Transverse colon (tissue), 3 donors: ENCODE measurements at regions not wholly inside any gene's neighbourhood (a gene's known extent, or its start where the extent isn't known, plus 50 kb on each side); places are given as distances from the start of the nearest gene placed in this dataset.

Experiments used
- EP300 ChIP-seq: sonication (generic); formaldehyde crosslinking; IDR thresholded peaks from one replicate; pipeline ENCODE4 v1.6.1; 2017; ENCODE audit warnings: antibody characterized with exemption, low read depth
- TF ChIP-seq, protein P1 (sequence below), 5 experiments: fragments of 200-600 bp in 3 of 5; fragments of 450-650 bp in 2 of 5; sonication (generic) in 3 of 5; IDR thresholded peaks; 1 replicate in 2 of 5; 2 replicates in 3 of 5; pipeline ENCODE4 v1.5.1; 2016 to 2017; ENCODE audit warnings: antibody characterized with exemption in 5 of 5, inconsistent platforms in 3 of 5, mild to moderate bottlenecking in 2 of 5, moderate library complexity in 1 of 5

DNA sequence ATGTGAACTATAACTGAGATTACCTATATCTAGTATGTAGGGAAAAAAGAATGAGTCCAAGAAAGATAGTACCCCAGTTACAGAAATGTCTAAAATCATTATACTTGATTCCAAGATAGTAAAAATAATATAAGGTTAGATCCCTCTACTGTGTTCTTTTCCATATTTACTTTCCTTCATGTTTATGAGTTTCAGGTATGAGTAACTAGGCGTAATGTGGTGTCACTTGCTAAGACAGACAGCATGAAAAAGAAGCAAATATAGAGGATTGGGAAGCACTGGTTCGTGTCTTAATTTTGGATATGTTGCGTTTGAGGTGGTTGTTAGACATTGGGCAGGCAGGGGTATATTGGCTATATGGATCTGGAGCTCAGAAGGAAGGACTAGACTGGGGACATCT lies 168.1 kb upstream of the PFN2 start:
- TF ChIP-seq, protein P1, sequence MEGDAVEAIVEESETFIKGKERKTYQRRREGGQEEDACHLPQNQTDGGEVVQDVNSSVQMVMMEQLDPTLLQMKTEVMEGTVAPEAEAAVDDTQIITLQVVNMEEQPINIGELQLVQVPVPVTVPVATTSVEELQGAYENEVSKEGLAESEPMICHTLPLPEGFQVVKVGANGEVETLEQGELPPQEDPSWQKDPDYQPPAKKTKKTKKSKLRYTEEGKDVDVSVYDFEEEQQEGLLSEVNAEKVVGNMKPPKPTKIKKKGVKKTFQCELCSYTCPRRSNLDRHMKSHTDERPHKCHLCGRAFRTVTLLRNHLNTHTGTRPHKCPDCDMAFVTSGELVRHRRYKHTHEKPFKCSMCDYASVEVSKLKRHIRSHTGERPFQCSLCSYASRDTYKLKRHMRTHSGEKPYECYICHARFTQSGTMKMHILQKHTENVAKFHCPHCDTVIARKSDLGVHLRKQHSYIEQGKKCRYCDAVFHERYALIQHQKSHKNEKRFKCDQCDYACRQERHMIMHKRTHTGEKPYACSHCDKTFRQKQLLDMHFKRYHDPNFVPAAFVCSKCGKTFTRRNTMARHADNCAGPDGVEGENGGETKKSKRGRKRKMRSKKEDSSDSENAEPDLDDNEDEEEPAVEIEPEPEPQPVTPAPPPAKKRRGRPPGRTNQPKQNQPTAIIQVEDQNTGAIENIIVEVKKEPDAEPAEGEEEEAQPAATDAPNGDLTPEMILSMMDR (IDR thresholded peaks at IDR 0.05), result no peak
- TF ChIP-seq EP300, result no peak
